ENCODE measurements at regions not wholly inside any gene's neighbourhood (a gene's known extent, or its start where the extent isn't known, plus 50 kb on each side); places are given as distances from the start of the nearest gene placed in this dataset.
"Not testable (repeated sequence)": the region's sequence is repeated elsewhere in the genome, so short reads cannot be mapped to it uniquely, and the experiment has no call there.

DNA sequence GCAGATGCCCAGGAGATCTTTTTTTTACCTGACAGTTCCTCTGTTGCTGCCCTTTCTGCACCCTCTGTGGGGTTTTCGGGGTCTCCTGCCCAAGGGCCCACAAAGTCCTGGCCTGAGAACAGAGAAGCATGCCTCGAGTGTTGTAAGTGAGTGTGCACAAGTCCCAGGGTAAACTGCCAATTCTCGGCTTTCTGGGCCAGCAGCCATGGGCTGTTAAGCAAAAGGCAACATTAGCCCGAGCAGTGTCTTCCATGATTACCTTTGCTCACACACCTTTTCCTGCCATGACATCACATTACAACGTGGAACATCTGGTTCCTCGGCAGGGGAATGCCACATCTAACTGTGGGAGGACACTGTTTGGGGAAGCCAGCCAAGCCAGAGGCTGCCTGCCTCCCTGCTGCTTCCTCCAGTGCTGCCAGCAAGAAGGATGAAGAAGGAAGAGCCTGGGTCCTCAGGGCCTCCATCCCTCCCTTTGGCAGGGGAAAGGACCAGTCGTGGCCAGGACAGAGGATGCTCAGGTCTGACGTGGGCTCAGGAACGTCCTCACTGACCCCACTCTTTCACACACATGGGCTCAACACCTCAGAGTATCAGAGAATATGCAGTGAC is 485.9 kb downstream of the OMA1 start:
- no peaks in the 10 kb centered on the region for H3K36me3 ChIP-seq (ENCODE audit: control insufficient read depth, insufficient read depth, low read length)
- DNase-seq (ENCODE audit: extremely low read depth, insufficient read length), result no peak
- peaks cover 3% of the 10 kb centered on the region for H3K27me3 ChIP-seq (replicated peaks; ENCODE audit: control insufficient read depth, insufficient read depth, low read length)
- no peak overlapping the region for H3K4me3 ChIP-seq (replicated peaks; ENCODE audit: low read depth, low read length)
- TF ChIP-seq, protein P1, sequence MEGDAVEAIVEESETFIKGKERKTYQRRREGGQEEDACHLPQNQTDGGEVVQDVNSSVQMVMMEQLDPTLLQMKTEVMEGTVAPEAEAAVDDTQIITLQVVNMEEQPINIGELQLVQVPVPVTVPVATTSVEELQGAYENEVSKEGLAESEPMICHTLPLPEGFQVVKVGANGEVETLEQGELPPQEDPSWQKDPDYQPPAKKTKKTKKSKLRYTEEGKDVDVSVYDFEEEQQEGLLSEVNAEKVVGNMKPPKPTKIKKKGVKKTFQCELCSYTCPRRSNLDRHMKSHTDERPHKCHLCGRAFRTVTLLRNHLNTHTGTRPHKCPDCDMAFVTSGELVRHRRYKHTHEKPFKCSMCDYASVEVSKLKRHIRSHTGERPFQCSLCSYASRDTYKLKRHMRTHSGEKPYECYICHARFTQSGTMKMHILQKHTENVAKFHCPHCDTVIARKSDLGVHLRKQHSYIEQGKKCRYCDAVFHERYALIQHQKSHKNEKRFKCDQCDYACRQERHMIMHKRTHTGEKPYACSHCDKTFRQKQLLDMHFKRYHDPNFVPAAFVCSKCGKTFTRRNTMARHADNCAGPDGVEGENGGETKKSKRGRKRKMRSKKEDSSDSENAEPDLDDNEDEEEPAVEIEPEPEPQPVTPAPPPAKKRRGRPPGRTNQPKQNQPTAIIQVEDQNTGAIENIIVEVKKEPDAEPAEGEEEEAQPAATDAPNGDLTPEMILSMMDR (IDR thresholded peaks at IDR 0.05; ENCODE audit: insufficient read depth, low read length, poor library complexity, severe bottlenecking), result no peak

DNA sequence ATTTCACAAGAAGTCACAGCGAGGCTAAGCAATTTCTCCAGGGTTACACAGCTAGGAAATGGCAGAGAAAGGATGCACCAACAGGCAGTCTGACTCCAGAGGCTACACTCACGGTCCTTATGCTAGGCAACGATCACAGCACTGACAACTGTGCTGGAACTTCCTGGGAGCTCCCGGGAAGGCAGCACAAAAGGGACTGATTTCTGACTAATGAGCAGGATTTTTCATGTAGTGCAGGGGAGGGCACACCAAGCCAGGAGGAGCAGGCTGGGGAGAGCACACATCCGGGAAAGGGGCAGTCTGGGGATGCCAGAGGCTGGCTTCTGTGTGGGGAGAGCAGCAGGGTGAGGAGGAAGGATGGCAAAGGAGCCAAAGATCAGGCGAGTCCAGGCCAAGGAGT is 486.7 kb downstream of the OMA1 start:
- DNase-seq (ENCODE audit: extremely low read depth, insufficient read length), result no peak
- Histone ChIP-seq H3K4me3 (replicated peaks; ENCODE audit: low read depth, low read length) (no peak overlapping the region), H3K27me3 (replicated peaks; ENCODE audit: control insufficient read depth, insufficient read depth, low read length) (peaks cover 3% of the 10 kb centered on the region), H3K36me3 (ENCODE audit: control insufficient read depth, insufficient read depth, low read length) (no peaks in the 10 kb centered on the region)
- TF ChIP-seq, protein P1 (IDR thresholded peaks at IDR 0.05; ENCODE audit: insufficient read depth, low read length, poor library complexity, severe bottlenecking), result no peak

DNA sequence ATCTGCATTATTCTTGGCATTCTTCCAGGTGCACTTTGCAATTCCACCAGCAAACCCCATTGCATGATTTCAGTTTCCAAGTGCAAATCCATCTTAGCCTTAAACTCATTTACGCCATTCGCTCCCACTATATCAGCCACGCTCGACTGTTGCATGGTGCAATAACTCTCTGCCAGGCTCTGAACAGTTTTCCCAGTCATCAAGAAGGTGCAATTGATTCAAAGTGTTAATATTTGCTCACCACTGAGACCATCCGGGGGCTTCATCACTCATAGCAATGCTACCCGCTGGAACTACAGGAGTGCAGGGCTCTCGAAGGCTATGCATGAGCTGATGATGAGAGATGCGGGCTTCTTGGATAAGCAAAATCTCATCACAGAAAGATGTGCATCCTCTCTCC is 488.2 kb downstream of the OMA1 start:
- Histone ChIP-seq H3K27me3 (replicated peaks; ENCODE audit: control insufficient read depth, insufficient read depth, low read length) (peaks cover 3% of the 10 kb centered on the region), H3K4me3 (replicated peaks; ENCODE audit: low read depth, low read length) (no peak overlapping the region), H3K36me3 (ENCODE audit: control insufficient read depth, insufficient read depth, low read length) (no peaks in the 10 kb centered on the region)
- TF ChIP-seq, protein P1 (IDR thresholded peaks at IDR 0.05; ENCODE audit: insufficient read depth, low read length, poor library complexity, severe bottlenecking), result no peak
- no peak for DNase-seq (ENCODE audit: extremely low read depth, insufficient read length)

DNA sequence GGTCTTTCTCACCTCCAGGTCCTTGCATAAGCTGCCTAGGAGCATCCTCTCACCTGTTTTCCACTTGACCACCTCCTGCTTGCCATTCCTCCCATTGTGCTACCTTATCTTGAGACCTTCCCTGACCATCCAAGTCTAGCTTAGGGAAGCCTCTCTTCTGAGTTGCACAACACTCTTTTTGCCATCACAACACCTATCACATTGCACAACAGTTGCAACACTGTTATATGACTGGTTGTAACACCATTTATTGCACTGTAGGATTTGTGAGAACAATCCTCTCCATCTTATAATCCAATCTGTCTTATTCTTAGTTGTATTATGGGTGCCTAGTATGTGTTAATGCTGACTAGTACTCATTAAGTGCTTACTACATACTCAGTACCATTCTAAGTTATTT is 488.7 kb downstream of the OMA1 start:
- Histone ChIP-seq H3K27me3 (replicated peaks; ENCODE audit: control insufficient read depth, insufficient read depth, low read length) (peaks cover 3% of the 10 kb centered on the region), H3K36me3 (ENCODE audit: control insufficient read depth, insufficient read depth, low read length) (no peaks in the 10 kb centered on the region), H3K4me3 (replicated peaks; ENCODE audit: low read depth, low read length) (no peak overlapping the region)
- TF ChIP-seq, protein P1 (IDR thresholded peaks at IDR 0.05; ENCODE audit: insufficient read depth, low read length, poor library complexity, severe bottlenecking), result no peak
- DNase-seq (ENCODE audit: extremely low read depth, insufficient read length), result no peak

DNA sequence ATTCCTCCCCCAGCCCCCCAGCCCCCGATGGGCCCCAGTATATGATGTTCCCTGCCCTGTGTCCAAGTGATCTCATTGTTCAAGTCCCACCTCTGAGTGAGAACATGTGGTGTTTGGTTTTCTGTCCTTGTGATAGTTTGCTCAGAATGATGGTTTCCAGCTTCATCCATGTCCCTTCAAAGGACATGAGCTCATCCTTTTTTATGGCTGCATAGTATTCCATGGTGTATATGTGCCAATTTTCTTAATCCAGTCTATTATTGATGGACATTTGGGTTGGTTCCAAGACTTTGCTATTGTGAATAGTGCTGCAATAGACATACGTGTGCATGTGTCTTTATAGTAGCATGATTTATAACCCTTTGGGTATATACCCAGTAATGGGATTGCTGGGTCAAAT is 495.3 kb downstream of the OMA1 start:
- DNase-seq (ENCODE audit: extremely low read depth, insufficient read length); H3K4me3 ChIP-seq (replicated peaks; ENCODE audit: low read depth, low read length); H3K36me3 ChIP-seq (ENCODE audit: control insufficient read depth, insufficient read depth, low read length); H3K27me3 ChIP-seq (replicated peaks; ENCODE audit: control insufficient read depth, insufficient read depth, low read length): not testable (repeated sequence)

DNA sequence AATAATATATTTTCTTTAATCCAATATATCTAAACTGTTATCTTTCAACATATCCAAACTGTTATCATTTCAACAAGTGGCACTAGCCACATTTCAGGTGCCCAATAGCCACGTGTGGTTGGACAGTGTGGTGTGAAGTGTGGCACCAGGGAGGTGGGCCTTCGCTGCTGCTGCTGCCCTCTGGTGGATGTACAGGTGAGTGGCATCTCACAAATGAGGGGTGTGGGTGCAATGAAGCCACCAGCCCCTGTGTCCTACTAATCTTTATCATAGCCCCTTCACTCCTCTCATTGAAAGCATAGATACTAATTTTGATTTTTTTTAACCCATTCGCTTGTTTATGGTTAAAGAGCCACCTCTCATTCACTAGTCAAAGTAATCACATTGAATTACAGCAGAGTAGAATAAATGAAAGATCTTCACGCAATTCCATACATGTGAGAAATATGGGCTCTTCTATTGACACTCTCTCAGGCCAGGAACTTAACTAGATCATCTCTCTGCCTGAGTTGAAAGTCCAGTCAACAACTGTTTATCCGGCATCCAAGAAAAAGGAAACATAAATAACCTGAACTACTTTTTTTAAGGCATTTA is 499.2 kb downstream of the OMA1 start:
- no peaks in the 10 kb centered on the region; the same call in 1 of the 2 replicates for H3K27me3 ChIP-seq (replicated peaks; ENCODE audit: control insufficient read depth, insufficient read depth, low read length)
- no peak for DNase-seq (ENCODE audit: extremely low read depth, insufficient read length)
- no peaks in the 10 kb centered on the region for H3K36me3 ChIP-seq (ENCODE audit: control insufficient read depth, insufficient read depth, low read length)
- TF ChIP-seq, protein P1 (IDR thresholded peaks at IDR 0.05; ENCODE audit: insufficient read depth, low read length, poor library complexity, severe bottlenecking), result peak; percentile 86
- H3K4me3 ChIP-seq (replicated peaks; ENCODE audit: low read depth, low read length), result no peak overlapping the region

All from GM06990 (cell line).